IMR-90 (cell line): ENCODE measurements at regions not wholly inside any gene's neighbourhood (a gene's known extent, or its start where the extent isn't known, plus 50 kb on each side); places are given as distances from the start of the nearest gene placed in this dataset.

Experiments
- CEBPB ChIP-seq: IDR thresholded peaks from 2 replicates; pipeline ENCODE4 v1.6.1; 2012; ENCODE audit warnings: low read depth, low read length, improper control_type of control experiment
- CTCF ChIP-seq: conservative IDR thresholded peaks from 2 replicates; pipeline ENCODE4 v1.5.1; 2012; ENCODE audit warnings: mild to moderate bottlenecking, low read depth, low read length, improper control_type of control experiment
- FOS ChIP-seq: fragments of 150-350 bp; IDR thresholded peaks from 2 replicates; pipeline ENCODE4 v1.6.1; 2016; ENCODE audit warnings: low read depth, low read length
- MAZ ChIP-seq: IDR thresholded peaks from 2 replicates; pipeline ENCODE4 v1.6.1; 2012; ENCODE audit warnings: low read depth, mild to moderate bottlenecking, low read length, improper control_type of control experiment, moderate library complexity, borderline replicate concordance
- MXI1 ChIP-seq: IDR thresholded peaks from 2 replicates; pipeline ENCODE4 v1.6.1; 2012; ENCODE audit warnings: low read depth, mild to moderate bottlenecking, low read length, moderate library complexity, borderline replicate concordance
- NFE2L2 ChIP-seq: fragments of 150-350 bp; IDR thresholded peaks from 2 replicates; pipeline ENCODE4 v1.6.1; 2016; ENCODE audit warnings: low read depth, mild to moderate bottlenecking, low read length
- POLR2A ChIP-seq: IDR thresholded peaks from 2 replicates; pipeline ENCODE4 v1.6.1; 2012; ENCODE audit warnings: mild to moderate bottlenecking, low read depth, low read length
- RAD21 ChIP-seq: IDR thresholded peaks from 2 replicates; pipeline ENCODE4 v1.6.1; 2012; ENCODE audit warnings: low read length, improper control_type of control experiment
- RFX5 ChIP-seq: IDR thresholded peaks from 2 replicates; pipeline ENCODE4 v1.8.0; 2012; ENCODE audit warnings: low read depth, mild to moderate bottlenecking, low read length, moderate library complexity
- SMC3 ChIP-seq: fragments of 150-350 bp; IDR thresholded peaks from 2 replicates; pipeline ENCODE4 v1.6.1; 2016; ENCODE audit warnings: low read depth, mild to moderate bottlenecking, antibody characterized with exemption, low read length, moderate library complexity
- USF2 ChIP-seq: fragments of 150-350 bp; IDR thresholded peaks from 2 replicates; pipeline ENCODE4 v1.6.1; 2017; ENCODE audit warnings: mild to moderate bottlenecking, antibody characterized with exemption, low read length, low read depth

GRCh38 chr13:18232994-18233782 is 948.4 kb downstream of the TUBA3C start:
- TF ChIP-seq SMC3 (no peak), CTCF (no peak), POLR2A (no peak), NFE2L2 (no peak), CEBPB (no peak), RFX5 (no peak), RAD21 (no peak), USF2 (no peak), MAZ (no peak), MXI1 (no peak), FOS (no peak)
